NCI-H460 (cell line): ENCODE measurements at regions not wholly inside any gene's neighbourhood (a gene's known extent, or its start where the extent isn't known, plus 50 kb on each side); places are given as distances from the start of the nearest gene placed in this dataset.
"Not testable (repeated sequence)": the region's sequence is repeated elsewhere in the genome, so short reads cannot be mapped to it uniquely, and the experiment has no call there.

Source experiments
- DNase-seq: peaks from one replicate; pipeline ENCODE4 v3.0.0-alpha.2; 2016; ENCODE audit warnings: low read depth; ENCODE audit errors: extremely low read depth

DNA sequence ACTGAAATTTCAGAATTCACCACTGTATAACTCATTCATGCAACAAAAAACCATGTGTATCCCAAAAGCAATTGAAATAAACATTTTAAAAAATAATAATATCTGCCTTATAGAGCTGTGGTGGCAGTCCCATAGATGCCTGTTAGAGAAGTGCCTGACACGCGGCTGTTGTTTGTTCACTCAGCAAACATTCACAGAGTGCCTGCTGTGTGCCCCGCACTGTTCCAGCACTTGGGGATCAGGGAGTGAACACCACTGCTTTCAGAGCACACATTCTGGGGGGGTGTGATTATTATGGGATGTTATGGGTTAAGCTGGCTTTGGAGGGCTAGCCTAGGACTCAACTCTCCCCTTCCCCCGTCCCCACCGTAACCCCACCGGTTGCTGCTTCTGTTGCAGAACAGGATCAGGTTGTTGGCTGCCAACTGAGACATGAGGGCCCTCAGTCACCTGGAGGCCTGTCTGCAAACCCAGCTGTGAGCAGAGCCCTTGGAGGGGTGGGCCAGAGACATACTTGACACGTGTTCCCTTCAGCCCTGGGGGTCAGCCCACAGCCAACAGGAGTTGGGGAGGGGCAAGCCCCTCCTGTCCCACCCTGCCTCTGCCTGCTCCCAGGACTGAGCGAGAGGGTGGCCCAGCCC lies 103.3 kb upstream of the CIBAR2 start:
- DNase-seq, result no peak

DNA sequence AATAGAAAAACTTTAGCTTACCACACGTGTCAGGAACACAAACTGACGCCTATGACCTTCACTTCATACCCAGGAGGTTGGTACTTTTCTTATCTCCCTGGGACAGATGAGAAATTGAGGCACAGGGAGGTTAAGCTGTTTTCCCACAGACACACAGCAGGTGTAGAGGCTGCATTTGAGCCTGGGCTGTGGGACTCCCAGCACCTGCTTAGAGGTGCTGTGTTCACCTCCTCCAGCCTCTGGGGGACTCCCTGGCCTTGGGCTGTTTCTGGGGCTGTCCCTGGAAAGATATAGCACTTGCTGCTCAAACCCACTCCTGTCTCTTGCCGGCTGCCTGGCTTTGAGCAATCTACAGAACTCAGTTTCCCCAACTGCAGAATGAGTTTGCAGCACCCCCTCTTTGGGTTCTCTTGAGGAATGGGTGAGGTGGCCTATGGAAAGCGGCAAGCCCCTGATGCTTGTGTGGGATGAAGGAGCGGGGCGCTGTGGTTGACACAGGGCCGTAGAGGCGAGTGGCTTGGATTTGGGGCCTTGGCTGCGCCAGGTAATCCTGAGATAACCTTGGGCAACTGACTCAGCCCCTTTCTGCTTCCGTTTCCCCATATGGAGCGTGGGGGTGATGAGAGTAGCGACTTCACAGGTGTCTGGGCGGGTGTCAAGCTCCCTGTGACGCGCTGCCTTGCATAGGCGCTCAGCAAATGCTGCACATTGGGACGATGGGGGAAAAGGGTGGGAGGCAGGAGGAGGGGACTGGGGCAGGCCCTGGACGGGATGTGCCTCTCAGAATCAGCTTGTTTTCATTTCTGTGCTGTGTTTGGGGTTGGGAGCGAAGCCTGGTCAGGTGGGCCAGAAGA lies 104.5 kb upstream of the CIBAR2 start:
- no peak for DNase-seq

DNA sequence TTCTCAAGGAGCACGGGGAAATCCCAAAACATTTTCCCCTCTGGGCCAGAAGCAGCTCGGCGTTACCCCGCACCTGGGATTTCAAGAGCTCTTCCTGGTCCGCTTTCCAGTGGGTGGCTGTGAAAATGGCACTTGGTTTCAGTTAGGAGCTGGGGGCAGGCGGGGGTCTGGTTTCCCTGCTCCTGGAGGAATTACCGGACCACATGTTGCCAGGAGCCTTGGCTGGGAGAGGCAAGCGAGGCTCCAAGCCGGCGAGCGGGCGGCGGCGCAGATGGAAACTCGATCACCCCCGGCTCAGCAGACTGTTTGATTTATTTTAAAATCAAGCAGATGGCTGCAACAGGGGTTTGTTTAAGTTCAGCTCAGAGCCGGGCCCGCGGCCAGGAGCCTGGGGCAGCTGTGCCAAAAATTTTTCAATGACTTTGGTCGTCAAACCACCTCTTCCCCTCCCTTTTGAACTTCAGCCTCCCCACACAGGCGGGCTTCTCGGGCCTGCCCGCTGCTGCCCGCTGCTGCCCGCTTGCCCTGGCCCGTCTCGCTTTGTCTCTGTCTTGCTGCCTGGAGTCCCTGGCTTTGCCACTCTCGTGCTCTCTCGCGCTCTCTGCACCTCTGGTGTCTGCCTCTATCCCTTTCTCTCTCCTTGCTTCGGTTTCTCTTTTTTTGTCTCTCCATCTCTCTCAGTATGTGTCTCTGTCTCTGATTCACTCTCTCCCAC lies 108.0 kb upstream of the CIBAR2 start:
- DNase-seq, result no peak

DNA sequence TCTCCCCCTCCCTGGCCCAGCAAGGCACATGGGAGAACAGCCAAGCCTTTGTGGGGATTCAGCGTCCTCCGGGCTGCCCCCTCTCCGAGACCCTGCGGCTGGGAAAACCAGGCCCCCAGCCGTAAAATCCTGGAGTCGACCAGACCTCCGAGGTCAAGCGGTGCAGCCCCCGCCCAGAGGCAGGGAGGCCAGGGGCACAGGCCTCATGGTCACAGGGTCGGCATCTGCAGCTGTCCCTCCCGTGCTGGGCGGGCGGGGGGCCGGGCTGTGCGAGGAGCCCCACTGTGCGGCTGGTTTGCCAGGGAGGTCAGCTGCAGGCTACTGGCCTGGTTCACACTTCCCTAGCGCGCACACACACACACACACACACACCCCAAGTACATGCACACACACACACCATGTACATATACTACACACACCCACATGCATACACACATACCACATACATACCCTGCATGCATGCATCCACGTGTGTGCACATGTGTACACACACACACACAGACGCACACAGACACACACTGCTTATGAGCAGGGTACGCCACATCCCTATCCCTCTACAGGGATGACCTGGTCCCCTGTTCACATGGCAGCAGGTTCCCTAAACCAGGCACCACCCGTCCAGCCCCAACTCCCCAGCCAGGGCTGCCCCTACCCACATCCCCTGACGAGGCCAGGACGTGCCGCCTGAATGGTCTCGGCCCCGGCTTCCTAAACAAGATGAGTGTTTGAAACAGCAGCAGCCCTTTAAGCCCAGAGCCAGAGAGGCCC lies 108.9 kb upstream of the CIBAR2 start:
- no peak for DNase-seq

DNA sequence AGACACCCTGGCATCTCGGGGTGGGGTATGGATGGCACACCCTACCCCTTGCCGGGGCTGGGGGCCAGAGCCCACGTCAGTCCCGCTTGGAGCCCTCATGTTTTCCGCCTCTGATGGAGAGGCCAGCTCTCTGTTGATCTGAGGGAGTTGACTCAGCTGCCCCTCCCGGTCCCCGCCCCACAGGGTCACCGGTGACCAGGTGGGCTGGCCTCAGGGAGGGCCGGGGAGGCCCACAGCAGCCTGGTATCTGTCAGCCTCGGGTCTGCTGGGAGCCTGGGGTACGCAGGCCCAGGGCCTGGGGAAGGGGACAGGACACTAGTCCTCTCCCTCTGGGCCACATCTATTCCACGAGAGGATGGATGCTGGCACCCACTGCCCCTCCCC lies 109.5 kb upstream of the CIBAR2 start:
- DNase-seq, result no peak

DNA sequence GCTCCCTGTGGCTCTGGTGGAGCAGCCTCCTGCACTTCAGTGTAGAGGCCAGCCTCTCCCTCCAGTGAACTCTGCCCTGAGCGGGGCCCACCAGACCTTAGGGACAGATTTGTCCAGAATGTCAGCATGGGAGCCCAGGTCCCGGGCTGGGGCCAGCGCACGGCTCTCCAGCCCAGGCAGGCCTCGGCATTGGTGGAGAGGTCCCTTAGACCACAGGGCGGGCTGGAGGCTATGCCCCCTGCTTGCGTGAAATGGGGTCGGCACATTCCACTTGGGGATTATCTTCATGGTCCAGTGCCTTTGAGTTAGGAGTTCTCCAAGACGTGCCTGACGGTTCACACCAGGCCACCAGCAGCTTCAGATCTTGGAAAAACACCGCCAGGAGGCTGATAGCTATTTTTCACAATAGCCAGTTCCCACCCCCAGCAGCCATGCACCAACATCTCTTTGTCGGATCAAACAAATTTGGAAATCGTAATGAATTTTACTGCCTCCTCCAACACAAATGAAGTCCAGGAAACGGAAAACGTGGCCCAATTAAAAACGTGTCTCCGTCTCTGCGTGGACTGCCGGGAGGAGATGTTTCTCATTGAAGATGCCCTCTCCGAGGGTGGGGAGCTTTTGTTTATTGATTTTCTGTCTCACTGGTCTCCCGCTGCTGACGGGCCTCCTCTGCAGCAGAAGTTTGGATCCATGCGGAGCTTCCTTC lies 110.0 kb upstream of the CIBAR2 start:
- no peak for DNase-seq

DNA sequence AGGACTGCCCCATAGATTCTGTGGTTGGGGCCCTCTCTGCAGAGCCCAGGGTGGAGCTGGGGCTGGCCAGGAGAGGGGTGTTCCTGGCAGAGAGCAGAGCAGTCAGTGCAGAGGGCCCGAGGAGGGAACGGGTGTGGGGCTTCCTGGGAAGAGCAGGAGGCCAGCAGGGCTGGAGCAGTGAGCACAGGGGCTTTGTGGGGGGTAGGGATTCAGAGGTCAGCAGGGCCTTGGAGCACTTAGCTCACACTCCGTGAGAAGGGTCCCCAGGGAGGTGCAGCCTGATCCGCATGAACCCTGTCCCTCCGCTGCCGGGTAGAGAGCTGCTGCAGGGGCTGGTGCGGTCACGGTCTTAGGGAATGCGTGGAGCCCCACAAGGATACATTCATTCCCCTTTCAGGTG lies 113.0 kb upstream of the CIBAR2 start:
- DNase-seq, result no peak

- DNase-seq, result no peak
Observed at GRCh38 chr16:85225721-85226120, 113.4 kb upstream of the CIBAR2 start.

DNA sequence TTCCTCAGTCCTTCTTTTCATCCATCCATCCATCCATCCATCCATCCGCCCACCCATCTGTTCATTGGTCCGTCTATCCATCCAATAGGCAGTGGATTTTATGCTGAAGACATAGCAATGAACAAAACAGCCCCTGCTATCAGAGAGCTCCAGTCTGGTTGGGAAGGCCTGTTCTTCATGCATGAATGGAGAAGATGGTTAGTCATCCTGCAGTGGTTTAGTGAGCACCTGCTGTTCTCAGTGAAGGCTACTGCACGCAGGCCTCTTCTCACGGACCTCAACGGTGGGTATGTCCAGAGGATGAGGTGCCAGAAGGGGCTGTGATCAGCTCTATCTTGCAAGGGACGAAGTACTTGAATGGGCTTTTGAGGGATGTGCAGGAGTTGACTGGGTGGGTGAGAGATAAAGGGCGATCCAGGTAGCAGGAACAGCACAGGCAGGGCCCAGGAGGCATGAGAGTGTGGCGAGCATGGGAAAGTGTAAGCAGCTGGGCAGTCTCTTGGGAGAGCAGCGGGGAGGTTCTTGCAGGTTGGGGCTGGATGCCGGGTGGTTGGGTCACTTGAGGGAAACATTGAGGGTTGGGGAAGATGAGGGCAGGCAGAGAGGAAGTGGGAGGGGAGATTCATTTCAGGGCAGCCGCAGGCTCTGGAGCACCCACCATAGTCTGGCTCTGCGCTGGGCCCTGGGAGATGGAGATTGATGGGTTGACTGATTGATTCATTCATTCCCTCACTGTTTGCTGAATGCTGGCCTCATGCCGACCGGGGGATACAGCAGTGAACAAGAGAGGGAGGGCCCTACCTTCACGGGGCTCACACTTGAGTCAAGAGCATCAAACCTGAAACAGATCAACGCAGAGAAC lies 115.0 kb upstream of the CIBAR2 start:
- no peak for DNase-seq

GRCh38 chr16:85227946-85228862 lies 115.9 kb upstream of the CIBAR2 start:
- no peak for DNase-seq

DNA sequence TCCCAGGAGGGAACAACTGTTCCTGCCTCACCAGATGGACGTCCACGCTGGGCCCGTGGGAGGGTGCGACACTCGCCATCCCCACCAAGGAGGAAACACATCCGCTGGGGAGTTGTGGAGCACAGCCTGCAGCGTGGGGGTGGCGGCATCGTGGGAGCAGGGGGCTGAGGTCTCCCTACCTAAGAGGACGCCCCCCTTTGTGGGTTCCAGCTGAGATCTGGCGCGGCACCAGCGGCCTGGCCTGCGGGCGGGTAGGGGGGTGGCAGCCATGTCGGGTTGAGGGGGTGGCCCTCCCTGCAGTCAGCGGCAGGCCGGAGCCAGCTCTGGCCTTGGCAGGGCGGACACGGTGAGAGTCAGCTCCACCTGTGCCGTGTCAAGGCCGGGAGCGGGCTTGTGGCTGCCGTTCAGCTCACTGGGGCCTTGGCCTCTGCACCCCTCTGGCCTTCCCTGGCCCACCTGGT lies 116.7 kb upstream of the CIBAR2 start:
- no peak for DNase-seq

DNA sequence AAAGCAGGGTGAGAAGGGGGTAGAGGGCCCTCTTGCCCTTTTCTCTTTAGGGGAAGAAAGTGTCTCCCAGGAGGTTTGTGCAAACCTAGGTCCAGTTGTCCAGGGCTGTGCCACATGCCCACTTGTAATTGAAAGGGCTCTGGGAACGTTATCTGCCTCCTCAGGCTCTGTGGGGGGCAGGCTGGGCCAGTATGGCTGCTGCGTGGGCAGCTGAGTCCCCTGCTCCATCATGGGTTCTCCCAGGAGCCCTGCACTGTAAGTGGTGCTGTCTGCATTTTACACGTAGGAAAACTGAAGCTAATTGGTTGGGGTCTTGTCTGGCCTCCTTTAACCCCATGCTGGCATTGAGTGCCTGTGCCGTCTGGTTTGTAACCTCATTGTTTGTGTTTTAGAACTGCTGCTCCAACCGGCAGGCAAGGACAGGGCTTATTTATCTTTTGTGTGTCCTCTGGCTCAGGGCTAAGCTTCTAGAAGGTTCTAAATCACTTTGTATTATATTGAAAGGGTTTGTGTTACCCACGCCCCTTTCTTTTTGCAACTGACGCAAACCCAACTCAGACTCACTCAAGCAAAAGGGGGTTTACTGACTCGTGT lies 117.7 kb upstream of the CIBAR2 start:
- no peak for DNase-seq

GRCh38 chr16:85230764-85231383 lies 118.6 kb upstream of the CIBAR2 start:
- DNase-seq, result not testable (repeated sequence)

DNA sequence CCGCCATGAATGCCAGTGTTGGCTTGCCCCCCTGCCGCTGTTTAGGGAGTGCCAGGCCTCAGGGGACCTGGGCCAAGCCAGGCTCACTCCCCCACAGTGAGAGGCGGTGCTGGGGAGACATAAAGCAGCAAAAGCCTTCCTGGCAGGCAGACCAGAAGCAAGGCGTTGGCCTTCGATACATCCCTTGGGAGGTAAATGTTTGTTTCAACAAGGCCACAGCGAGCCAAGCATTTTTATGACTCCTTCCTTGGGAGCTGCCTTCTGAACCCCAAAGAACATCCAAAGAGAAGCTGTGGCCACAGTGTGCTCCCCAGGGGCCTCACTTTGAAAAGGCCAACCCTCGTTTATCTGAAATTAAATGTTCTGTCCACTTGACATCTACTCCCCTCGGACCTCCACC lies 119.7 kb upstream of the CIBAR2 start:
- DNase-seq, result no peak

GRCh38 chr16:85232369-85233142 lies 120.3 kb upstream of the CIBAR2 start:
- DNase-seq, result no peak

DNA sequence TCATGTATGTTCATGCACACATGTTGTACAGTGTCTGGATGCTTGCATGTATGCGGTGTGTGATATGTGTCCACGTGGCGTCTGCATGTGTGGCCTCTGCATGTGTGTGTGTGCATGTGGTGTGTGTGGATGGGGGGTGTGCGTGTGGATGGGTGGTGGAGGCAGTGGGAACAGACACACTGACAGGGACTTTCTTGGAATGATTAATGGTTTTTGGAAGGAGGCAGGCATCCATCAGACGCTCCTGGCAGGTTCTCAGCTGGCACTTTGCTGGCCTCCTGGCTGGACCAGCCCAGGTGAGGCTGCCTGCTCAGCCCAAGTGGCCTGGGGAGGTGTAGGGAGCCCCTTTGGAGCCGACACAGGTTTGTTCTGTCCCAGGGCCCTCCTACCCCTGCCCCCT lies 121.2 kb upstream of the CIBAR2 start:
- no peak for DNase-seq
